SH-SY5Y (cell line): ENCODE measurements at regions not wholly inside any gene's neighbourhood (a gene's known extent, or its start where the extent isn't known, plus 50 kb on each side); places are given as distances from the start of the nearest gene placed in this dataset.

ENCODE experiments used
- GATA2 ChIP-seq: IDR thresholded peaks from 2 replicates; pipeline ENCODE4 v1.6.1; 2011; ENCODE audit warnings: mild to moderate bottlenecking, low read depth, low read length
- GATA3 ChIP-seq: IDR thresholded peaks from 2 replicates; pipeline ENCODE4 v1.6.1; 2011; ENCODE audit warnings: low read depth, mild to moderate bottlenecking, low read length, moderate library complexity

DNA sequence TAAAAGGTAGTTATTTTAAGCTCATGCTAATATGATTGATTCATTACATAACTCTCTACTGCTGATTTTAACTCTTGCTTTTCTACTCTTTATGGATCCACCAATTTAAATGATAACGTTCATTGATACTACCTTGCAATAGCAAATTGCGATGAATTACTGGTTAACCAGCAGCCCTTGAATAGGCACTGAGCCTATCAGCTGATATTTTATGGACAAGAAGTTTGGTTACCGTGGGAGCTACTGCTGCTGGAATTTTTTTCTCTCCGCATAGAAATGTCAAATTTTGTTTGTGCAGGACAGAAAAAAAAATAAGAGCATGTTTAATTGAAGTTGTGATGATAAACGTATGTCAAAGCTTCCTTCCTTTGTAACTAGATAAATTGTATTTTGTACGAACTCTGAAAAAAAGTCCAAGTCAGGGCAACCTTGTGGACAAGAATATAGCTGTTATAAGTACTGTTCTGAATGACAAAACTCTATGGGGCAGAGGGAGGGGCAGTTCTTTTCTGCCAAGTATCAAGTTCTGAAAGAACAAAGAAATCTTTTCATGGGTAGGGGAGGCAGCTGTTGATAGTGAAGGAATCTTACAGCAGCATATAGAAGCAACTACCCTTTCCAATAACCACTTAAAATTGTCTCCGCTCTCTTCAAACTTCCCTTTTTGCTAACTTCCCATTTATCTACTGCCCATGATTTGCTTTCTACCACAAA, 434.9 kb upstream of the PABPC4L start:
- TF ChIP-seq GATA3 (no peak), GATA2 (no peak)
